Ovary (tissue), 7 donors: ENCODE measurements at regions not wholly inside any gene's neighbourhood (a gene's known extent, or its start where the extent isn't known, plus 50 kb on each side); places are given as distances from the start of the nearest gene placed in this dataset.

Experiments used
- DNase-seq, 5 donors: peaks; one replicate each; pipeline ENCODE4 v3.0.0-alpha.2; 2019 to 2020
- H3K27ac ChIP-seq, 2 donors: fragments of 200-600 bp; one replicate each; pipeline versions ENCODE4 v1.5.1 to v1.8.0; 2019 to 2022
- H3K27me3 ChIP-seq: fragments of 200-600 bp; one replicate; pipeline ENCODE4 v1.8.0; 2022
- H3K36me3 ChIP-seq: fragments of 200-600 bp; sonication (generic); one replicate; pipeline ENCODE4 v1.5.1; 2019
- H3K4me1 ChIP-seq: one replicate; pipeline ENCODE4 v1.8.1; 2013; ENCODE audit warnings: mild to moderate bottlenecking, moderate library complexity; ENCODE audit not compliant: insufficient read depth
- H3K4me3 ChIP-seq: fragments of 200-600 bp; sonication (generic); one replicate; pipeline ENCODE4 v1.5.1; 2017
- H3K9me3 ChIP-seq, 2 donors: fragments of 200-600 bp in 1 of 2; sonication (generic) in 1 of 2; one replicate each; pipeline versions ENCODE4 v1.5.1 to v1.8.1; 2013 to 2019; ENCODE audit warnings: mild to moderate bottlenecking in 1 of 2, moderate library complexity in 1 of 2
- EP300 ChIP-seq: sonication (generic); formaldehyde crosslinking; IDR thresholded peaks from one replicate; pipeline ENCODE4 v1.6.1; 2017; ENCODE audit warnings: antibody characterized with exemption
- POLR2A ChIP-seq: fragments of 450-650 bp; IDR thresholded peaks from one replicate; pipeline ENCODE4 v1.6.1; 2017; ENCODE audit warnings: antibody characterized with exemption, mild to moderate bottlenecking, moderate library complexity
- WGBS, 3 donors: extraction: QIAGEN DNeasy Blood & Tissue Kit in 1 of 3; methylation state at CpG; one replicate each; pipeline versions ENCODE4 v1.1.5 to v1.1.7; 2013 to 2017; 5-methylcytosine and 5-hydroxymethylcytosine counted together
- intact Hi-C, 4 donors: fragments of 100-400 bp; cut with DNase I; formaldehyde crosslinking; loops; one replicate each; pipeline versions ENCODE4 v1.11.0 to v1.15.1; 2022 to 2023
- TF ChIP-seq, protein P1 (sequence below), 3 donors: fragments of 450-650 bp in 2 of 3; fragments of 200-600 bp in 1 of 3; IDR thresholded peaks; one replicate each; pipeline versions ENCODE4 v1.5.1 to v1.8.0; 2016 to 2022; ENCODE audit warnings: antibody characterized with exemption in 3 of 3, mild to moderate bottlenecking in 1 of 3
- donor health status: DM: no; HTN: no; CAD: no; lungs with moderate emphysema.
- donor health status: DM: no; HTN: no; CAD: no.
- donor health status: Bipolar disorder and iron deficiency.
- donor health status: DM: no; HTN: no; CAD: no.
- donor health status: DM: yes; HTN: yes; CAD: no.

DNA sequence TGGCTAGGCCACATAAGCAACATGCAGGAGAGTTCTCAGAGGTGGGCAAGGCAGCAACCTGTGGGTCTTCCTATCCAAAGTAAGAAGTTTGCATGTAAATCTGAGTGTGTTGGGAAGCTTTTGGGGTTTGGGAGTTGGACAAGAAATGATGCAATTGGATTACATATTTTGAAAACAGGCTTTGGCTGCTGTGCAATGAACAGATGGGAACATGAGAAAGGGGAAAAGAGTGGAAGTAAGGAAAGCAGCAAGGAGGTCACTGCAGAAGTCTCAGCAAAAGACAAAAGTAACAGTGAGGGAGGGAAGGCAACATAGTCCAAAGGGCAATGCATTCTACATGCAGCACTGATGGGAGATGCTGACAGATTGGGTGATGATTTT is 61.1 kb upstream of the C10orf90 start:
- H3K27me3 ChIP-seq: no peaks in the 10 kb centered on the region
- intact Hi-C loops: no loop called here
- no peak overlapping the region for H3K4me3 ChIP-seq
- H3K9me3 ChIP-seq: no peaks in the 10 kb centered on the region
- H3K36me3 ChIP-seq: no peaks in the 10 kb centered on the region
- no peak overlapping the region for H3K27ac ChIP-seq
- no peak for DNase-seq
- no peaks in the 10 kb centered on the region for H3K4me1 ChIP-seq
- TF ChIP-seq POLR2A (no peak), EP300 (no peak)
- TF ChIP-seq, protein P1, sequence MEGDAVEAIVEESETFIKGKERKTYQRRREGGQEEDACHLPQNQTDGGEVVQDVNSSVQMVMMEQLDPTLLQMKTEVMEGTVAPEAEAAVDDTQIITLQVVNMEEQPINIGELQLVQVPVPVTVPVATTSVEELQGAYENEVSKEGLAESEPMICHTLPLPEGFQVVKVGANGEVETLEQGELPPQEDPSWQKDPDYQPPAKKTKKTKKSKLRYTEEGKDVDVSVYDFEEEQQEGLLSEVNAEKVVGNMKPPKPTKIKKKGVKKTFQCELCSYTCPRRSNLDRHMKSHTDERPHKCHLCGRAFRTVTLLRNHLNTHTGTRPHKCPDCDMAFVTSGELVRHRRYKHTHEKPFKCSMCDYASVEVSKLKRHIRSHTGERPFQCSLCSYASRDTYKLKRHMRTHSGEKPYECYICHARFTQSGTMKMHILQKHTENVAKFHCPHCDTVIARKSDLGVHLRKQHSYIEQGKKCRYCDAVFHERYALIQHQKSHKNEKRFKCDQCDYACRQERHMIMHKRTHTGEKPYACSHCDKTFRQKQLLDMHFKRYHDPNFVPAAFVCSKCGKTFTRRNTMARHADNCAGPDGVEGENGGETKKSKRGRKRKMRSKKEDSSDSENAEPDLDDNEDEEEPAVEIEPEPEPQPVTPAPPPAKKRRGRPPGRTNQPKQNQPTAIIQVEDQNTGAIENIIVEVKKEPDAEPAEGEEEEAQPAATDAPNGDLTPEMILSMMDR (IDR thresholded peaks at IDR 0.05): no peak

DNA sequence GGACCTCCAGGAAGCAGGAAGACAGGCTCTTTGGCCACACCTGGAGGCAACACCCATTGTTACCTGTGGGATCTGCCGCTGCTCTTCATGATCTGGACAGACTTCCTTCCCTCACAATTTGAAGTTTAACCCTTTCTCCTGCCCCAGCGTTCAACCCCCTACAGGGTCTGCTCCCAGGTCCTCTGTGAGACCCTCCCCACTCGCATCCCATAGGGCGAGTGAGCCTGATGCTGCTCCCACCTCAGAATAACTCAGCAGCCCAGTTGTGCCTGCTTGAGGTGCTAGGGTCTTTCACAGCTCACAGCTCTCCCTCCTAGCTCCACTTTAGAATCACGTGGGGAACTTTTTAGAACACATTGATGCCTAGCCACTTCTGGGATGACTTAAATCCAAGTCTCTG is 61.8 kb upstream of the C10orf90 start:
- no peaks in the 10 kb centered on the region for H3K4me1 ChIP-seq
- H3K27ac ChIP-seq: no peak overlapping the region
- no peak overlapping the region for H3K4me3 ChIP-seq
- no peaks in the 10 kb centered on the region for H3K36me3 ChIP-seq
- H3K9me3 ChIP-seq: no peaks in the 10 kb centered on the region
- DNase-seq: no peak
- H3K27me3 ChIP-seq: no peaks in the 10 kb centered on the region
- 56 to 69% (median 58%) methylated on average over 5 of the region's 5 CpGs for WGBS, 3 donors
- intact Hi-C loops: no loop called here
- no peak for TF ChIP-seq EP300
- no peak for TF ChIP-seq POLR2A
- TF ChIP-seq, protein P1 (IDR thresholded peaks at IDR 0.05): no peak

- Histone ChIP-seq H3K27me3 (no peaks in the 10 kb centered on the region), H3K4me3 (no peak overlapping the region), H3K36me3 (no peaks in the 10 kb centered on the region), H3K4me1 (no peaks in the 10 kb centered on the region), H3K9me3 (no peaks in the 10 kb centered on the region), H3K27ac (no peak overlapping the region)
- intact Hi-C loops: no loop called here
- WGBS, 3 donors: 3 to 27% (median 9%) methylated on average over 5 of the region's 5 CpGs
- no peak for DNase-seq
- TF ChIP-seq EP300 (no peak), POLR2A (no peak)
- TF ChIP-seq, protein P1 (IDR thresholded peaks at IDR 0.05): no peak
These were observed 62.4 kb upstream of the C10orf90 start for GRCh38 chr10:126732868-126733267.

DNA sequence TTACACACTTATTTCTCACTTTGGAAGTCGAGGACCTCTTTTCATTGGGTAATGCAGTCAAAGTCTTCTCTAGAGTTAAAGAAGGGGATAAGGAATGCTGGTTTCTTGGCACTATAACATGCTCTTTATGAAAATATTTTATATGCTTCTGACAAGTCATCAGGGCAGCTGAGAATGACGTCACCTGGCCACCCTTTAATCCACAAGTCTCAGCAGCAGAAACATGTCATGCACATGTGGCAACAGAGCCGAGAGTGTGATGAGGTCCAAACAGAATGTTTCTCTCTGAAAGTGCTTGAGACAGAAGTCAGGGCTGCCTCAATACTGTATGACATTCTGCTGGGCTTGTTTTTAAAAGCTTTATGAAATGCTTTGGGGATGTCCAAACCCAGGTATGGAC is 63.5 kb upstream of the C10orf90 start:
- DNase-seq: no peak
- TF ChIP-seq EP300 (no peak), POLR2A (no peak)
- TF ChIP-seq, protein P1 (IDR thresholded peaks at IDR 0.05): no peak
- H3K36me3 ChIP-seq: no peaks in the 10 kb centered on the region
- intact Hi-C loops: no loop called here
- no peaks in the 10 kb centered on the region for H3K9me3 ChIP-seq
- H3K27ac ChIP-seq: no peak overlapping the region
- H3K4me1 ChIP-seq: no peaks in the 10 kb centered on the region
- H3K27me3 ChIP-seq: no peaks in the 10 kb centered on the region
- no peak overlapping the region for H3K4me3 ChIP-seq
- 24 to 39% (median 31%) methylated on average over 3 of the region's 3 CpGs for WGBS, 3 donors

DNA sequence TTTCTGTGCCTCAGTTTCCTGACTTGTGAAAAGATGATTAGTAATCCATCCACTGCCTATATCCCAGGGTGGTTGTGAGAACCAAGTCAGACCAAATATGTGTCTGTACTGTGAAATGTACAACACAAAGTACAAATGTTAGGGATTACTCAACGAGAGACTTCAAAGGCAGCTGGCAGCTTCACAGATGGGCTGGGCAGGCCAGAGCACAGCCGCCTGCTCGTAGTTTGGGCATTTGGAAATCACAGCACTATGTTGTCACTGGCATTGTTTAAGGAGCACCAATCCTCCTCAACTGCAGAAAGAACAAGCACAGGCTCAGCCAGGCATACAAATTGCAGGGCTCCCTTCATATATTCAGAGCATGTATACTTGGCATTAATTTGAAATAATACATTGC is 64.5 kb upstream of the C10orf90 start:
- intact Hi-C loops: no loop called here
- no peak overlapping the region for H3K4me3 ChIP-seq
- WGBS, 3 donors: 52 to 66% (median 64%) methylated on average over 3 of the region's 3 CpGs

More for the DNA sequence above, 64.5 kb upstream of the C10orf90 start:
- DNase-seq: no peak
- H3K36me3 ChIP-seq: no peaks in the 10 kb centered on the region
- no peaks in the 10 kb centered on the region for H3K9me3 ChIP-seq
- H3K27me3 ChIP-seq: no peaks in the 10 kb centered on the region
- no peak overlapping the region for H3K27ac ChIP-seq
- H3K4me1 ChIP-seq: no peaks in the 10 kb centered on the region
- TF ChIP-seq, protein P1 (IDR thresholded peaks at IDR 0.05): no peak
- TF ChIP-seq EP300 (no peak), POLR2A (no peak)
